ENCODE measurements at regions not wholly inside any gene's neighbourhood (a gene's known extent, or its start where the extent isn't known, plus 50 kb on each side); places are given as distances from the start of the nearest gene placed in this dataset.

GRCh38 chr4:178577933-178578332 lies 1135.7 kb upstream of the AGA start:
- DNase-seq (ENCODE audit: low spot score), result no peak

GRCh38 chr4:178595500-178596138 lies 1153.4 kb upstream of the AGA start:
- DNase-seq (ENCODE audit: low spot score), result no peak

DNA sequence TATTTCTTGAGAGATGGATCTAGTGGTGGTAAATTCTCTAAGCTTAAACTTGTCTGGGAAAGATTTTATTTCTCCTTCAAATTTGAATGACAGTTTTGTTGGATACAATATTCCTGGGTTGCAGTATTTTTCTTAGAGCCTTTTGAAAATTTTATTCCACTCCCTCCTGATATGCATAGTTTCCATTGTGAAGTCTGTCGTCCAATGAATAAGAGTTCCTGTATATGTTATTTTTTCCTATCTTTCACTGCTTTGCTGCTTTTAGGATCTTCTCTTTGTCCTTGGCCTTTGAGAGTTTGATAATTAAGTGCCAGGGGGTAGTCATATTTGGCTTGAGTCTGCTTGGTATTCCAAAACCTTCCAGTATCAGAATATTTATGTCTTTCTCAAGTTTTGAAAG lies 1156.4 kb upstream of the AGA start:
- DNase-seq (ENCODE audit: low spot score), result no peak

DNA sequence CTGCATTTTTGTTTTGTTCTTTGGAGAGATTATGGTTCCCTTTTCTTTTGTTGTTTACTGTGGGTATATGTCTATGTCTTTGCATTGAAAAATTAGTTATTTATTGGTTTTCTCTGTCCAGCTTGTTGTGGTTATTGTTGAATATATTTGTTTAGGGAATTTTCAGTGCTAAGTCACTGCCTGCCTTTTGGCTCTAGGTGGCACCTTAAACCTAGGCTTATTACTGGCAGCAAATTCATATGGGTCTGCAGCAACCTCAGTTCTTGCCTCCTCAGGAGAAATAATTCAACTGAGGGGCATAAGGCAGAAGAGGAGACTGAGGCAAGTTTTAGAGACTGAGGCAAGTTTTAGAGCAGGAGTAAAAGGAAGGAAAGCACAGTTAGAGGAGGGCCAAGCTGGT lies 1157.3 kb upstream of the AGA start:
- peak; percentile 32 for DNase-seq (ENCODE audit: low spot score)

DNA sequence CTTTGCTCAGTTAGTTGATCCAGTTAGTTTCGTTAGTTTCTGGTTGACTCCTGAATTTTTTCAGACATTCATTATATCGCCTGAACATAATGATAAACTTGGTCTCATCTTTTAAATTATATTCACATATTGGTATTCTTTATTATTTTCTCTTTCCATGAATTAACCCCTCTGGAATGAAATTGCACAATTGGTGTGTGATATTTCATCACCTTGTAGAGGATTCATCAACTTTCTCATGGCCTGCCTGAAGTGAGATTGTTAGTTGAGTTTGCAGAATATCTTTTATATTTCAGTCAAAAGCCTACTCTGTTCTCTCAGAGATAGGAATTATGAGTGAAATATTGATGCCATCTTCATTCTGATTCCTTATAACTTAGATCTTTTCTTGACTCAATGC lies 1160.6 kb upstream of the AGA start:
- no peak for DNase-seq (ENCODE audit: low spot score)

- DNase-seq (ENCODE audit: low spot score), result no peak
Measured at GRCh38 chr4:178611062-178611461, 1168.8 kb upstream of the AGA start.

DNA sequence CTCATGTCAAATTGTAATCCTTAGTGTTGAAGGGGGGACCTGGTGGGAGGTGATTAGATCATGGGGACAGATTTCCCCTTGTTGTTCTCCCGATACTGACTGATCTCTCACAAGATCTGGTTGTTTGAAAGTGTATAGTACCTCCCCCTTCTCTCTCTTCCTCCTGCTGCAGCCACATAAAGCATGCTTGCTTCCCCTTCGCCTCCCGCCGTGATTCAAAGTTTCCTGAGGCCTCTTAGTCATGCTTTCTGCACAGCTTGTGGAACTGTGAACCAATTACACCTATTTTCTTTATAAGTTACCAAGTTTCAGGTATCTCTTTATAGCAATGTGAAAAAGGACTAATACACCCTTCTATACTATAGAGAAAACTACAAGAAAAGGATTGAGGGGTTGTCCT lies 1170.5 kb upstream of the AGA start:
- no peak for DNase-seq (ENCODE audit: low spot score)

GRCh38 chr4:178632415-178632814 lies 1190.2 kb upstream of the AGA start:
- DNase-seq (ENCODE audit: low spot score), result peak; percentile 28

- no peak for DNase-seq (ENCODE audit: low spot score)
Measured at GRCh38 chr4:178633263-178633662, 1191.0 kb upstream of the AGA start.

DNA sequence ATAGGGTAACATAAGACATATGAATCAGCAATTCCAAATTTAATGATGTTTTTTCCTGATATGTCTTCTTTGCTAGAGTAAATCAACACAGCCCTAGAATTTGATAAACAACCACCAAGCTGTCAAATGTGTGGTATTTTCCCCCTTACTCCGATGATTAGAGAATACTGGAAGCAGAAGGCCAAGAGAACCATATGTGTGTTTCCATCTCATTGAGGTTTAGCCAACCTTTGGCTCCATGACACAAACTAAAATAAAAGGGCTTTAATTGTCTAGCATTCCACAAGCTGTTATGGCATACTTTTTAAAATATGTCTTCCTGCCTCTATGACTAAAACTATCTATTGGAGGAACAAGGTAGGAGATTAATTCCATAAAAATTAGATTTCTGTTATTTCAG lies 1222.4 kb upstream of the AGA start:
- DNase-seq (ENCODE audit: low spot score), result no peak

GRCh38 chr4:178665916-178666315 lies 1223.7 kb upstream of the AGA start:
- no peak for DNase-seq (ENCODE audit: low spot score)

DNA sequence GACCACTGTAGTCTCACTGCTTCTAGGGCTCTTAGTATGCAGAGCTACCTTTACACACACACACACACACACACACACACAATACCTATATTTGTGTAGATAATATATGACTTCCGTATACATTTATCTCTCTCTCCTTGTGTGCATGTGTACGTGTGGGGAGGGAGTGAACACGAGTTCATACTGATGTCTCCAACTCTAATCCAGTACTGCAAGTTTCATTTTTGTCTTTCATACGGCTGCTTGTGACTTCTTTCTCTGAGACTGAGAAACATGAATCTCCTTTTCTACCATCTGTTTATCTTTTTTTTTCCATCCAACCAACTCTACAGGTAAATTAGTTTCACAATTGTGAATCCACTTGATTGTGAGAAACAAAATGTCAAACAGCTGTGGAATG lies 1229.5 kb upstream of the AGA start:
- no peak for DNase-seq (ENCODE audit: low spot score)

DNA sequence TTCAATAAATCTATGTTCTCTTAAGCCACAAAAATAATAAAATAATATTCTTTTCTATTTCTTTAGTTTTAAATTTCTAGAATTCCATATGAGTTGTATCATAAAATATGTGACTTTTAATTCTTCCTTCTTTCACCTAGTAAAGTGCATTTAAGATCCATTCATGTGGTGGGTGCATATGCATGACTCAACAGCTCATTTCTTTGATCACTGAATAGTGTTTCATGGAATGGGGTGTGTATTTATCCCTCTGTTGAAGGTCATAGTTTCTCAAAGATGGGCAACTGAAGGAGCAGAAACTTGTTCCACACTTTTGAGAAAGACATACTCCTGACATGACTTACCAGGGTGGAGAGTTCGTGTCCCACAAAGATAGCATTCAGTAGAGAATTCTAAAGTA lies 1230.3 kb upstream of the AGA start:
- DNase-seq (ENCODE audit: low spot score), result no peak

GRCh38 chr4:178681871-178682270 lies 1239.6 kb upstream of the AGA start:
- DNase-seq (ENCODE audit: low spot score), result no peak

DNA sequence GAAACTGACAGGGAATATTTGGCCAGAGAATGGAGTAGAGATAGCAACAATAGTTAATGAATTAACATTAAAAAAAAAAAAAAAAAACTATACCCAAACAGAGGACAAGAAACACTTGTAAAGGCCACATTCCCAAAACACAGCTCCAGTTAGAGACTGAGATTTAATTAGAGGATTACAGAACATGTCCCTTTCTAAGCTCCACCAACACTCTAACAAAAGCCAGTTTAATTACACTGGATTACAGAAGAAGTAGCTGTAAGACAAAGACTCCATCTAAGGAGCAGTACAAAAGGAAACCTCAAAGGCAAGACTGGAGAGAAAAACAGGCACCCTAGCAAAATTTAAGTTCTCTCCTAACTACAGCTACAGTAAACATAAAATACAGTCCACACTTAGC lies 1247.7 kb upstream of the AGA start:
- no peak for DNase-seq (ENCODE audit: low spot score)

GRCh38 chr4:178693816-178694215 lies 1251.6 kb upstream of the AGA start:
- DNase-seq (ENCODE audit: low spot score), result no peak

GRCh38 chr4:178696515-178696914 lies 1254.3 kb upstream of the AGA start:
- DNase-seq (ENCODE audit: low spot score), result no peak

DNA sequence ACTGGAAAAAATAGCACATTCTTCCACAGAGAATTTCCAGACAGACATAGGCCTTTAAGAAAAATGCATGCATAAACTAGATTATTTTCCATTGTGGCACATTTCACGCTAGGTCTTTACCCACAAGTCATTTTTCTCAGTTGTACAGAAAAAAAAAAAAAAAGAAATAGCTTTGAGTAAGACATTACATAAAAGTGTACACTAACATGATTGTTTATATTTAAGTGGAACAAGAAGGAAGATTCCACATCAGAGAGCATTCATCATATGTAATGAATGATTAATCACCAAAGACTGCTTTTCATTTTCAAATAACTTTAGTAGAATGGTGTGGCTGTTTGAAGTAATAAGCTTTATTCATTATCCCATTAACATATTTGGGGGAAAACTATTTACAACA lies 1270.2 kb upstream of the AGA start:
- no peak for DNase-seq (ENCODE audit: low spot score)

DNA sequence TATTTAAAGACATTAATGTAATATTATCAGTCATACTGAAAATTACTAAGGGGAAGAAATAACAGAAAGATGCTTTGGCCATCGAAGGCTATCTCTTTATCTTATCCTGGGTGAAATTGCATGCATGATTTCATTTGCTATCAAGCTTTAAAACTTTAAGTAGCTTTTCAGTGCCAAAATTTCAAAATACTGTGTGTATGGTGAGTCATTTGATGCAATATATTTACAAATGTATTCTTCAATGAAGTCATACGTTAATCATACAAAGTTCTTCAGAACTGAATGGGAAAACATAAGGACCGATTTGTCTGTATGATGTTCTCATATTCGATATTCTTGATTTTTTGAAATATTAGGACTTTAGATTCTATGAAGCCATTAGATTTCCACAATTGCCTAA lies 1295.8 kb upstream of the AGA start:
- DNase-seq (ENCODE audit: low spot score), result no peak

- DNase-seq (ENCODE audit: low spot score), result no peak
Measured at GRCh38 chr4:178745203-178745602, 1303.0 kb upstream of the AGA start.

DNA sequence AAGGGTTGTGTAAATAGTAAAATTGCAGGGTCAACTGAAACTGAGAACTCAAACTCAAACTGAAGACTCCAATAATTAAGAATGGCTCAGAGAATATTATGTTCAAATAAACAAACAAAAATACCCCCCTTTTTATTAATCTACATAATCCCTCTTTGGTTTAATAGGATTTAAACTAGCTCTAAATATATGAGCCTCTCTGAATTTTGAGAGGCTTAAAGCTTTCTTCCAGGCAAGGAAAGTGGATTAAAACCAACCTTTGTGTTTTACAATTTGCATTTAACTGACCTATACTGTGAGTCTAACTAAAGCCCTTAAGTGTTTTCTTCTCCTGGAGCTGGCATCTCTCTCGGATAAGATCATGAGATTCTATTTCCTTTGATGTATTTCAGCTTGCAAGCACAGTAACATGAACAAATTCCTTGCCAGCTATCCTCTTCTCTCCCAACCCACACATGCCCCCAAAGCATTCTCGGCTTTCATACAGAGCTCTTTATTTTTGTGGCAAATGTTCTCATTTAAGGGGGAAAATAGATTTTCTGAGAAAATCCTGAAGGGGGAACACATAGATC lies 1310.8 kb upstream of the AGA start:
- no peak for DNase-seq (ENCODE audit: low spot score)

DNA sequence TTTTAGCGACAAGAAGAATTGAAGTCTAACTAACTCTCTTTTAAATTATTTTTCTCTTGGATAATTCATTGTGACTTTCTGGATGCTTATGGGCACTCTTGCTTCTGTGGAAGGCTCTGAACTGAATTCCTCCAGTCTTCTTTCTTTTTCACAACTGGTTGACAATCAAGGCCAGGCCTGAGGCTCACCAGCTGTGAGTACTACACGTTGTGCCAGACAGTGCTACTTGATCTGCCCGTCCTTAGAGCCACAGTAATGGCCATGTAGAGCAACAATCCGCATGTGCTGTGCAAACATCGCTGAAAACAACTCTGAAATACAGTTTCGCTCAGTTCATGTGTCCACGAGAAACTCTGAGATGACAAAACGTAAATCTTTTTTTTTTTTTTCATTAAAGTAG lies 1336.3 kb upstream of the AGA start:
- DNase-seq (ENCODE audit: low spot score), result no peak

DNA sequence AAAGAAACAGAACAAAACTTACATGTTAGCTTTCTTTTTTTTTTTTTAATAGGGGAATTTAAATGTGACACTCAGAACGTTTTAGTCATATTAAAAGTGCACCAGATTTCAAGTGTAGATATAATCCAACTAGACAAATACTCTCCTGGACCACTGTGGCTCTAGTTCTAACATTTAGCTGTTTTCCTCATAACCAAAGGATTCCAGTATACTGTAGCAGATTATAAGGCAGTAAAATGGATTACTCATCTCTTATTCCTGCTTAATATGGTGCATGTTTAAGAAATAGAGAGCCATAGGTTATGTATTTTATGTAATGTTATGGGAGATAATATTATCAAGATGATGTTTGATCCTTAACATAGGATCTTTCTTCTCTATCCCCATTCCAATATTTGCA lies 1339.5 kb upstream of the AGA start:
- DNase-seq (ENCODE audit: low spot score), result no peak

DNA sequence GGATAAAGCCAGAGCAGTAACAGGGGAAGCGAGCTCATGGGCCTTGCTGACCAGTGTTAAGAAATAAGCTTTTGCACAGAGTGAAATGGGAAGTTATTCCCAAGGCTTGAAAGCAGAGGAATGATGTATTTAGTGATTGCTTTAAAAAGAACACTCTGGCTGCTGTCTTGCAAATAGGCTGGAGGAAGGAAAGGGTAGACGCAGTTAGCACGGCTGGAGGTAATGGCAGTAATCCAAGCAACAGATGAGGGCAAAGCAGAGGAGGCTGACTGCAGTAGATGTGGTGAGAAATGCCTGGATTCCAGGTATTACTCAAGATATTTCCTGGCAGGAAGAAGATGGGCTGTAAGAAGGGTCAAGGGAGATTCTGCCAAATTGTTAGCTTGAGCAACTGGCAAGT lies 1342.3 kb upstream of the AGA start:
- DNase-seq (ENCODE audit: low spot score), result no peak
